ENCODE measurements at regions not wholly inside any gene's neighbourhood (a gene's known extent, or its start where the extent isn't known, plus 50 kb on each side); places are given as distances from the start of the nearest gene placed in this dataset.

DNA sequence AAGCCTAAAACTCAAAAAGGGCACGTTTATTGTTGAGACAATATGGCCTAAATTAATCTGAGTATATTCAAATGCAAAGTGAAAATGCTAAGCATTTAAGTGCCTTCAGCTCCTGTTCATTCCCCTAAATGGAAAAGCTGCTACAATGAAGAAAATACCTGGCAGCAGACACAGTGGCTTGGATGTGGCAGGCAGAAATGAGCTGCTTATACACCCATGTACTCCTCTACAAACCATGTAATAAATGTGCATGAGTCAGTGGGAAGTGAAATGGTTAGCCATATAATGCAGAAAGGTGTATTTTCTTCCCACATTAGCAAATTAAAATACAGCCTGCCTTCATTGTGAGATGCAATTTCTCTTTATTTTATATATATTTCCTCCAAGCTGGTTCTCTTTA lies 859.2 kb upstream of the SEMA6A start:
- H4K5ac ChIP-seq (ENCODE audit: low read length), result no peak overlapping the region
- H3K79me1 ChIP-seq (ENCODE audit: low read length), result no peaks in the 10 kb centered on the region
- no peaks in the 10 kb centered on the region for H3K27me3 ChIP-seq (ENCODE audit: insufficient read depth, low read length, poor library complexity)
- no peak overlapping the region for H2BK120ac ChIP-seq (ENCODE audit: low read depth, low read length)
- DNase-seq, result no peak
- H3K23ac ChIP-seq (ENCODE audit: low read length), result no peak overlapping the region
- H3K9ac ChIP-seq (ENCODE audit: low read length), result no peak overlapping the region
- no peak overlapping the region for H4K8ac ChIP-seq (ENCODE audit: low read depth, low read length)
- H3K4me3 ChIP-seq (ENCODE audit: low read length), result no peak overlapping the region
- H3K18ac ChIP-seq (ENCODE audit: low read length), result no peak overlapping the region
- H2AK5ac ChIP-seq (ENCODE audit: low read length), result no peak overlapping the region
- H3K36me3 ChIP-seq (ENCODE audit: control insufficient read depth, insufficient read depth, low read length), result no peaks in the 10 kb centered on the region
- WGBS (ENCODE audit: extremely low coverage, insufficient coverage, low lambda C conversion rate), result no CpG with 5 or more reads among the region's 1 CpG
- H2BK5ac ChIP-seq (ENCODE audit: low read length), result no peak overlapping the region
- no peak overlapping the region for H3K4me2 ChIP-seq (ENCODE audit: low read length)
- H2BK15ac ChIP-seq (replicated peaks; ENCODE audit: low read depth), result no peak overlapping the region
- no peak overlapping the region for H3K56ac ChIP-seq (ENCODE audit: low read length)
- H3K4ac ChIP-seq (ENCODE audit: low read depth, low read length), result no peak overlapping the region
- H3K4me1 ChIP-seq (ENCODE audit: control insufficient read depth, low read depth, low read length), result no peaks in the 10 kb centered on the region
- H3K79me2 ChIP-seq (ENCODE audit: control insufficient read depth, insufficient read depth, low read length), result no peaks in the 10 kb centered on the region
- H3K27ac ChIP-seq (ENCODE audit: low read depth, low read length), result no peak overlapping the region

DNA sequence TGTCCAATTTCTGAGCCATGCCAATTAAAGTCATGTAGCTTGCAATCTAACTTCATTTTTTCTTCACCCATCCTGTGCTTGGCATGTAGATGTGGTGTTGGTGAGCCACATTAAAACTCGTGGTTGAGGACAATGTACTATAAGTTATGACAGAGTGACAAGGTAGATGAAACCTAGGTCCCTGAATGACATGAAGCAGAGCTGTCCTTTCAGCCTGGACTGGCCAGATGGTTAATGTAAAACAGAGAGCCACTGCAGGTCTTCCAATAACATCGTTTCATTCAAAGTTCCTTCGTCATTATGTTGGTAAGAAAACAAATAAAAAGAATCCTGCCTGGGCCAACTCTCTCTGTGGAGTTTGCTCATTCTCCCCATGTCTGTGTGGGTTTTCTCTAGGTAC lies 856.5 kb upstream of the SEMA6A start:
- H3K79me2 ChIP-seq (ENCODE audit: control insufficient read depth, insufficient read depth, low read length), result no peaks in the 10 kb centered on the region
- H2BK15ac ChIP-seq (replicated peaks; ENCODE audit: low read depth), result no peak overlapping the region
- WGBS (ENCODE audit: extremely low coverage, insufficient coverage, low lambda C conversion rate), result no CpG with 5 or more reads among the region's 3 CpGs

DNA sequence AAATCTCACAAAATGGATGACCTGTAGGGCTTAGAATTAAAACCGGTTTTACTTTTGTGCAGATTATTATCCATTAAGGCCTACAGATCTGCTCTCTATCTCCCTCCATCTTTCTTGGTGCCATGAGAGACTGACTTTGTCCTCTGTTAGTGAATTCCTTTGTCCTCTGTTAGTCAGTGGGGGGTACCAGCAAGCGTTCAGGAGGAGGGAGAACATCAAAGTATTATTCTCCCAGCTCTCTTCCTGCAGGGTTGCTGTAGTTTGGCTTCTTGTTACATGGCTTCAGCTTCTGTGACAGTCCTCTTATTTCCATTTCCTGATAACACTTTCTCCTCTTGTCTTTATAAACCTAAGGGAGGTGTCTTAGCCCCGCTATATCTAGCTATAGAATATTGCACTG lies 850.5 kb upstream of the SEMA6A start:
- Histone ChIP-seq H3K56ac (ENCODE audit: low read length) (no peak overlapping the region), H4K8ac (ENCODE audit: low read depth, low read length) (no peak overlapping the region), H3K27me3 (ENCODE audit: insufficient read depth, low read length, poor library complexity) (no peaks in the 10 kb centered on the region), H2BK5ac (ENCODE audit: low read length) (no peak overlapping the region), H3K18ac (ENCODE audit: low read length) (no peak overlapping the region), H3K79me2 (ENCODE audit: control insufficient read depth, insufficient read depth, low read length) (no peaks in the 10 kb centered on the region), H2AK5ac (ENCODE audit: low read length) (no peak overlapping the region), H3K27ac (ENCODE audit: low read depth, low read length) (no peak overlapping the region), H3K9ac (ENCODE audit: low read length) (no peak overlapping the region), H3K4me1 (ENCODE audit: control insufficient read depth, low read depth, low read length) (no peaks in the 10 kb centered on the region), H3K4me3 (ENCODE audit: low read length) (no peak overlapping the region), H3K4ac (ENCODE audit: low read depth, low read length) (no peak overlapping the region), H3K36me3 (ENCODE audit: control insufficient read depth, insufficient read depth, low read length) (no peaks in the 10 kb centered on the region), H3K23ac (ENCODE audit: low read length) (no peak overlapping the region), H3K4me2 (ENCODE audit: low read length) (no peak overlapping the region), H2BK120ac (ENCODE audit: low read depth, low read length) (no peak overlapping the region), H3K79me1 (ENCODE audit: low read length) (no peaks in the 10 kb centered on the region), H4K5ac (ENCODE audit: low read length) (no peak overlapping the region), H2BK15ac (replicated peaks; ENCODE audit: low read depth) (no peak overlapping the region)
- no CpG with 5 or more reads among the region's 3 CpGs for WGBS (ENCODE audit: extremely low coverage, insufficient coverage, low lambda C conversion rate)
- peak; percentile 49 for DNase-seq

More for the DNA sequence above, 856.5 kb upstream of the SEMA6A start:
- Histone ChIP-seq H3K4me2 (ENCODE audit: low read length) (no peak overlapping the region), H4K8ac (ENCODE audit: low read depth, low read length) (no peak overlapping the region), H3K18ac (ENCODE audit: low read length) (no peak overlapping the region), H2BK120ac (ENCODE audit: low read depth, low read length) (no peak overlapping the region), H3K27ac (ENCODE audit: low read depth, low read length) (no peak overlapping the region), H2BK5ac (ENCODE audit: low read length) (no peak overlapping the region), H3K9ac (ENCODE audit: low read length) (no peak overlapping the region), H3K79me1 (ENCODE audit: low read length) (no peaks in the 10 kb centered on the region), H3K4ac (ENCODE audit: low read depth, low read length) (no peak overlapping the region), H2AK5ac (ENCODE audit: low read length) (no peak overlapping the region), H3K4me3 (ENCODE audit: low read length) (no peak overlapping the region), H3K23ac (ENCODE audit: low read length) (no peak overlapping the region), H3K4me1 (ENCODE audit: control insufficient read depth, low read depth, low read length) (no peaks in the 10 kb centered on the region), H3K27me3 (ENCODE audit: insufficient read depth, low read length, poor library complexity) (no peaks in the 10 kb centered on the region), H3K56ac (ENCODE audit: low read length) (no peak overlapping the region), H3K36me3 (ENCODE audit: control insufficient read depth, insufficient read depth, low read length) (no peaks in the 10 kb centered on the region), H4K5ac (ENCODE audit: low read length) (no peak overlapping the region)
- no peak for DNase-seq

DNA sequence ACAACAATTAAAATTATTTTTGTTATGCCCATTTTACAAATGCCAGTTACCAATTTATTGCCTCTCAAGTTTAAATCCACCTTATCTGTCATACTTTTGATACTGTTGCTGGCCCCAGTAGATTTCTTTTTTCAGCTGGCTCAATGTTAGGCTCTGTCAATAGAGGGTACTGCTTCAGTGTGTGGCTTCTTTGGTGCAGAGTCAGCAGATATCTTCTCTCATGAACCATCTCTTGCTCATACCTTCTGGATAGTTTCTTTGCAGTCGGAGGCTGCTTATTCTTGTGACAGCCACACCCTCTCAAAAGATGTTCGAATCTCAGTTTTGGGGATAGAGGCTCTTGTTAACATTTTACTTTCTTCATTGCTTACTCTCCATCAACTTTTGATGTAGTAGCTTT lies 849.9 kb upstream of the SEMA6A start:
- Histone ChIP-seq H3K4ac (ENCODE audit: low read depth, low read length) (no peak overlapping the region), H4K8ac (ENCODE audit: low read depth, low read length) (no peak overlapping the region), H3K4me1 (ENCODE audit: control insufficient read depth, low read depth, low read length) (no peaks in the 10 kb centered on the region), H3K79me2 (ENCODE audit: control insufficient read depth, insufficient read depth, low read length) (no peaks in the 10 kb centered on the region), H3K4me2 (ENCODE audit: low read length) (no peak overlapping the region), H2BK15ac (replicated peaks; ENCODE audit: low read depth) (no peak overlapping the region), H3K4me3 (ENCODE audit: low read length) (no peak overlapping the region), H3K27ac (ENCODE audit: low read depth, low read length) (no peak overlapping the region), H2BK5ac (ENCODE audit: low read length) (no peak overlapping the region), H2BK120ac (ENCODE audit: low read depth, low read length) (no peak overlapping the region), H3K79me1 (ENCODE audit: low read length) (no peaks in the 10 kb centered on the region), H3K18ac (ENCODE audit: low read length) (no peak overlapping the region), H3K27me3 (ENCODE audit: insufficient read depth, low read length, poor library complexity) (no peaks in the 10 kb centered on the region), H3K56ac (ENCODE audit: low read length) (no peak overlapping the region), H3K23ac (ENCODE audit: low read length) (no peak overlapping the region), H2AK5ac (ENCODE audit: low read length) (no peak overlapping the region), H4K5ac (ENCODE audit: low read length) (no peak overlapping the region), H3K36me3 (ENCODE audit: control insufficient read depth, insufficient read depth, low read length) (no peaks in the 10 kb centered on the region), H3K9ac (ENCODE audit: low read length) (no peak overlapping the region)
- no CpG with 5 or more reads among the region's 2 CpGs for WGBS (ENCODE audit: extremely low coverage, insufficient coverage, low lambda C conversion rate)
- DNase-seq, result no peak

- DNase-seq, result no peak
- H3K27ac ChIP-seq (ENCODE audit: low read depth, low read length), result no peak overlapping the region
- no peak overlapping the region for H2BK5ac ChIP-seq (ENCODE audit: low read length)
- no peaks in the 10 kb centered on the region for H3K79me2 ChIP-seq (ENCODE audit: control insufficient read depth, insufficient read depth, low read length)
- H3K36me3 ChIP-seq (ENCODE audit: control insufficient read depth, insufficient read depth, low read length), result no peaks in the 10 kb centered on the region
- no peak overlapping the region for H4K5ac ChIP-seq (ENCODE audit: low read length)
- no peak overlapping the region for H3K4me3 ChIP-seq (ENCODE audit: low read length)
- no peak overlapping the region for H2BK120ac ChIP-seq (ENCODE audit: low read depth, low read length)
- no peak overlapping the region for H2AK5ac ChIP-seq (ENCODE audit: low read length)
- no peak overlapping the region for H3K9ac ChIP-seq (ENCODE audit: low read length)
- no peaks in the 10 kb centered on the region for H3K4me1 ChIP-seq (ENCODE audit: control insufficient read depth, low read depth, low read length)
- H3K79me1 ChIP-seq (ENCODE audit: low read length), result no peaks in the 10 kb centered on the region
- WGBS (ENCODE audit: extremely low coverage, insufficient coverage, low lambda C conversion rate), result no CpG with 5 or more reads among the region's 1 CpG
- no peak overlapping the region for H3K18ac ChIP-seq (ENCODE audit: low read length)
- H3K4ac ChIP-seq (ENCODE audit: low read depth, low read length), result no peak overlapping the region
- no peak overlapping the region for H4K8ac ChIP-seq (ENCODE audit: low read depth, low read length)
- no peak overlapping the region for H2BK15ac ChIP-seq (replicated peaks; ENCODE audit: low read depth)
- no peak overlapping the region for H3K23ac ChIP-seq (ENCODE audit: low read length)
- H3K56ac ChIP-seq (ENCODE audit: low read length), result no peak overlapping the region
- H3K4me2 ChIP-seq (ENCODE audit: low read length), result no peak overlapping the region
- H3K27me3 ChIP-seq (ENCODE audit: insufficient read depth, low read length, poor library complexity), result no peaks in the 10 kb centered on the region
Measured at GRCh38 chr5:117417501-117417900, 842.9 kb upstream of the SEMA6A start.

GRCh38 chr5:117414926-117415325 lies 840.3 kb upstream of the SEMA6A start:
- Histone ChIP-seq H2BK15ac (replicated peaks; ENCODE audit: low read depth) (no peak overlapping the region), H3K23ac (ENCODE audit: low read length) (no peak overlapping the region), H3K27ac (ENCODE audit: low read depth, low read length) (no peak overlapping the region), H2AK5ac (ENCODE audit: low read length) (no peak overlapping the region), H4K8ac (ENCODE audit: low read depth, low read length) (no peak overlapping the region), H3K4me1 (ENCODE audit: control insufficient read depth, low read depth, low read length) (no peaks in the 10 kb centered on the region), H3K36me3 (ENCODE audit: control insufficient read depth, insufficient read depth, low read length) (no peaks in the 10 kb centered on the region), H2BK5ac (ENCODE audit: low read length) (no peak overlapping the region), H3K9ac (ENCODE audit: low read length) (no peak overlapping the region), H3K4ac (ENCODE audit: low read depth, low read length) (no peak overlapping the region), H3K79me2 (ENCODE audit: control insufficient read depth, insufficient read depth, low read length) (no peaks in the 10 kb centered on the region), H3K4me2 (ENCODE audit: low read length) (no peak overlapping the region), H3K56ac (ENCODE audit: low read length) (no peak overlapping the region), H4K5ac (ENCODE audit: low read length) (no peak overlapping the region), H3K4me3 (ENCODE audit: low read length) (no peak overlapping the region), H3K18ac (ENCODE audit: low read length) (no peak overlapping the region), H3K27me3 (ENCODE audit: insufficient read depth, low read length, poor library complexity) (no peaks in the 10 kb centered on the region), H3K79me1 (ENCODE audit: low read length) (no peaks in the 10 kb centered on the region), H2BK120ac (ENCODE audit: low read depth, low read length) (no peak overlapping the region)
- WGBS (ENCODE audit: extremely low coverage, insufficient coverage, low lambda C conversion rate), result no CpG with 5 or more reads among the region's 1 CpG
- no peak for DNase-seq
